PFSK-1 (cell line): ENCODE measurements at regions not wholly inside any gene's neighbourhood (a gene's known extent, or its start where the extent isn't known, plus 50 kb on each side); places are given as distances from the start of the nearest gene placed in this dataset.
A peak's percentile ranks its signal among the peaks of the same experiment; 100 is the strongest.

Source experiments
- FOXP2 ChIP-seq: optimal IDR thresholded peaks from 2 replicates; pipeline ENCODE3; 2011; ENCODE audit warnings: borderline replicate concordance, control low read depth, inconsistent platforms; ENCODE audit not compliant: insufficient read depth; ENCODE audit errors: extremely low read length, extremely low read depth
- POLR2AphosphoS5 ChIP-seq: IDR thresholded peaks from 2 replicates; pipeline ENCODE4 v1.6.1; 2012; ENCODE audit warnings: low read depth, mild to moderate bottlenecking, control low read depth, low read length, moderate library complexity
- SIN3A ChIP-seq: IDR thresholded peaks from 2 replicates; pipeline ENCODE4 v1.6.1; 2012; ENCODE audit warnings: mild to moderate bottlenecking, low read length, moderate library complexity, borderline replicate concordance; ENCODE audit not compliant: insufficient read depth
- TAF1 ChIP-seq: IDR thresholded peaks from 2 replicates; pipeline ENCODE4 v1.6.1; 2012; ENCODE audit warnings: low read length, control low read depth, borderline replicate concordance; ENCODE audit not compliant: insufficient read depth
- TF ChIP-seq, protein P1 (sequence below), 2 experiments: IDR thresholded peaks; 2 replicates each; pipeline versions ENCODE4 v1.6.1 to v1.8.0; 2011 to 2012; ENCODE audit warnings: low read depth in 2 of 2, low read length in 2 of 2, control low read depth in 1 of 2, inconsistent platforms in 1 of 2, mild to moderate bottlenecking in 1 of 2, moderate library complexity in 1 of 2; ENCODE audit not compliant: insufficient read depth in 1 of 2

DNA sequence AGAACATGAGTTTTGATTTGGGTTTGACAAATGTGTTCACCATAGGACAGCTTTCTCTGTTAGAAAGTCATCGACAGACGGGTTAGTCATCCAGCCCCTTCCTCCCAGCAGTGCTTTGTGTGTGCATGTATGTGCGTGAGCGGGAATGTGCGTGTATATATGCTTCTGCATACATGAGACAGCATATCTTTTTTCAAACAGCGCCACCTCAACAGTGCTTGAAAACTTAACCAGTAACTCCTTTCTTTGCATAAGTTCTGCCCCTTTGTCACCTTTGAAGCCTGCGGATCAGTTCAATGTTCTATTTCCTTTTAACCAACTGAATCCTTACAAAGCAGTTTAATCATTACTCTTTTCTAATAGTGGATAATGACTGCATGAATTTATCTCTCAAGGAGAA lies 351.4 kb downstream of the LPIN1 start:
- TF ChIP-seq TAF1 (no peak), SIN3A (no peak), FOXP2 (no peak), POLR2AphosphoS5 (no peak)
- TF ChIP-seq, protein P1, sequence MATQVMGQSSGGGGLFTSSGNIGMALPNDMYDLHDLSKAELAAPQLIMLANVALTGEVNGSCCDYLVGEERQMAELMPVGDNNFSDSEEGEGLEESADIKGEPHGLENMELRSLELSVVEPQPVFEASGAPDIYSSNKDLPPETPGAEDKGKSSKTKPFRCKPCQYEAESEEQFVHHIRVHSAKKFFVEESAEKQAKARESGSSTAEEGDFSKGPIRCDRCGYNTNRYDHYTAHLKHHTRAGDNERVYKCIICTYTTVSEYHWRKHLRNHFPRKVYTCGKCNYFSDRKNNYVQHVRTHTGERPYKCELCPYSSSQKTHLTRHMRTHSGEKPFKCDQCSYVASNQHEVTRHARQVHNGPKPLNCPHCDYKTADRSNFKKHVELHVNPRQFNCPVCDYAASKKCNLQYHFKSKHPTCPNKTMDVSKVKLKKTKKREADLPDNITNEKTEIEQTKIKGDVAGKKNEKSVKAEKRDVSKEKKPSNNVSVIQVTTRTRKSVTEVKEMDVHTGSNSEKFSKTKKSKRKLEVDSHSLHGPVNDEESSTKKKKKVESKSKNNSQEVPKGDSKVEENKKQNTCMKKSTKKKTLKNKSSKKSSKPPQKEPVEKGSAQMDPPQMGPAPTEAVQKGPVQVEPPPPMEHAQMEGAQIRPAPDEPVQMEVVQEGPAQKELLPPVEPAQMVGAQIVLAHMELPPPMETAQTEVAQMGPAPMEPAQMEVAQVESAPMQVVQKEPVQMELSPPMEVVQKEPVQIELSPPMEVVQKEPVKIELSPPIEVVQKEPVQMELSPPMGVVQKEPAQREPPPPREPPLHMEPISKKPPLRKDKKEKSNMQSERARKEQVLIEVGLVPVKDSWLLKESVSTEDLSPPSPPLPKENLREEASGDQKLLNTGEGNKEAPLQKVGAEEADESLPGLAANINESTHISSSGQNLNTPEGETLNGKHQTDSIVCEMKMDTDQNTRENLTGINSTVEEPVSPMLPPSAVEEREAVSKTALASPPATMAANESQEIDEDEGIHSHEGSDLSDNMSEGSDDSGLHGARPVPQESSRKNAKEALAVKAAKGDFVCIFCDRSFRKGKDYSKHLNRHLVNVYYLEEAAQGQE (IDR thresholded peaks at IDR 0.05; ENCODE audit: insufficient read depth in 1 of 2, low read depth in 2 of 2, low read length in 2 of 2): no peak

DNA sequence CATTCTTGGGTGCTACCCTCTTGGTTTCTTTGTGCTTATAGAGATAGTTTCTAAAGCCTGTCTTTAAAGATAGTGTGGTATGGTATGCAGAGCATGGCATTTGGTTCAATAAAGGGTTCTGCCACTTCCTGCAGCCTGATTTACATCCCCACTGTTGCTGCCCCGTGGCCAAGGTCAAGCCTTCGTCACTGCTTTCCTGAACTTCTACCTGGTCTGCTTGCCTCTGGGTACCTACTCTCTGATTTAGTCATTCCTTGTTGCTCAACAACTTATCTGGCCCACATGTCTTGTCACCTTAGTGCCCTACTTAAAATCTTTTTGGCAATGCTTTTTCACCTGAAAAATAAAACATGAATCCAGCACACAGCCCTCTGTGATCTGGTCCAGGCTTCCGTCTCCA lies 352.9 kb downstream of the LPIN1 start:
- TF ChIP-seq FOXP2: no peak
- TF ChIP-seq POLR2AphosphoS5: no peak
- no peak for TF ChIP-seq TAF1
- no peak for TF ChIP-seq SIN3A
- TF ChIP-seq, protein P1 (IDR thresholded peaks at IDR 0.05; ENCODE audit: insufficient read depth in 1 of 2, low read depth in 2 of 2, low read length in 2 of 2): no peak

DNA sequence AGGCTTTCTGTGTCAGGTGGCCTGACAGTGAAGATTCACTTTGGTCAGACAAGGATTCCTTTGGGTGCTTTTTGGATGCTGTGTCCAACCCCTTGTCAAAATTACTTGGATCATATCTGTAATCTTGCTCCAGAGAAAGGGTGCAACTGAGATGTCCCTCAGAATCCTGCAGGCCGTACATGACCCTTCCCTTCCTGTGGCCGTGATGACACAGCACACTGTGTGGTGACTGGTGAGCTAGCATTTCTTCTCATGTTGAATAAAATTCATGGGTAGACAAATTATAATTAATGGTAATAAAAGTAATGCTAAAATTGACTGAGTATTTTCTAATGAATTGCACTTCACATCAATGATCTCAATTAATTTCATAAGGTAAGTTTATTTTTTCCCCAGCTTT lies 356.2 kb downstream of the LPIN1 start:
- TF ChIP-seq SIN3A: no peak
- TF ChIP-seq TAF1: no peak
- TF ChIP-seq POLR2AphosphoS5: no peak
- no peak for TF ChIP-seq FOXP2
- TF ChIP-seq, protein P1 (IDR thresholded peaks at IDR 0.05; ENCODE audit: insufficient read depth in 1 of 2, low read depth in 2 of 2, low read length in 2 of 2): no peak

DNA sequence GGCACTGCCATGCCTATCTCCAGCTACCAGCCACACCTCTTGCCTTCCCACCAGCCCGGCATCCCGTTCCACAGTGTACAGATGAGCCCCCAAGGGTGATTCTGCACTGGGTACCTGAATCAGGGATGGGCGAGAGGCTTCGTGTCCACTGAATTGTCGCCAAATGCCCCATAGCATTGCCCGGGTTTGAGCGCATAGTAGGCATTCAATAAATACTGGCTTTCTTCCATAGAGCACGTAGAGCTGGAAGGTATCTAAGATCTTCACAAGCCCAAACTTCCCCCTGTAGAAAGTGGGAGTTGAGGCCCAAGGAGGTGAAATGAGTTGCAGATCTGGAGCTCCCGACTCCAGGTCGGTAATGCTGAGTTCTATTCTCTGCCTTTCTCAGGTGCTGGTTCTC lies 358.7 kb downstream of the LPIN1 start:
- TF ChIP-seq POLR2AphosphoS5: no peak
- TF ChIP-seq, protein P1 (IDR thresholded peaks at IDR 0.05; ENCODE audit: insufficient read depth in 1 of 2, low read depth in 2 of 2, low read length in 2 of 2): no peak
- no peak for TF ChIP-seq TAF1
- TF ChIP-seq SIN3A: no peak
- no peak for TF ChIP-seq FOXP2

DNA sequence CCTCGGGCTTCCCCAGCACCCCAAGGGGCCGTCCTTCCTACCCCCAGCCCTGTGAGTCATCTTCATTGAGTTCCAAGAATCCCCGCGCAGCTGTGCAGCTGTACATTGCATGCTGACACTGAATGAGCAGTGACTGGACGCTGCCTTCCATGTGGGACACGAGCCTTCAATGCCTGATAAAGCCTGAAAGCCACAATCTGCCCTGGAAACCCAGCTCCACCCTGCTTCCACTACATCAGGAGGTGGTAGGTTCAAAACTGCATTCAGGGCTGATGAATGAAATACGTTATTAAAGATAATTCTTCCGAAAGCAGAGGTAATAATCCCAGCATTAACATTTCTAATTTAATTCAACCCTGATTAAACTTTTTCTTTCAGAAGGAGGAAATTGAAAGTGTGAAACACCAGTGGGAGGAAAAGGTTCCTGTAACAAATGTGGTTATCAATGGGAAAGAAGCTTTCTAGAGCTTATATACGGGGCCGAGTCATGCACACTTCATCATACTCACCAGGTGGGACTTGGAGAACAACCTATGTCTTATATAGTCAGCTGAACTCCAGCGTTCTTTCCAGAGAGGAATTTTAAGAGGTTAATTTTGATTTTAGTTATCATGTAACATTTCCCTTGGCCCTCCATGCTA lies 360.1 kb downstream of the LPIN1 start:
- TF ChIP-seq POLR2AphosphoS5: peak; percentile 56
- TF ChIP-seq TAF1: peak; percentile 53; the same call in 1 of the 2 replicates
- TF ChIP-seq SIN3A: peak; percentile 82; the same call in 1 of the 2 replicates
- peak; percentile 94 for TF ChIP-seq FOXP2
- TF ChIP-seq, protein P1 (IDR thresholded peaks at IDR 0.05; ENCODE audit: insufficient read depth in 1 of 2, low read depth in 2 of 2, low read length in 2 of 2): peak; percentile 31 to 47; a peak in 1 of 4 replicates
